8988T (cell line): ENCODE measurements at regions not wholly inside any gene's neighbourhood (a gene's known extent, or its start where the extent isn't known, plus 50 kb on each side); places are given as distances from the start of the nearest gene placed in this dataset.
"Not testable (repeated sequence)": the region's sequence is repeated elsewhere in the genome, so short reads cannot be mapped to it uniquely, and the experiment has no call there.

Experiments
- DNase-seq: peaks from one replicate; pipeline ENCODE4 v3.0.0; 2011

DNA sequence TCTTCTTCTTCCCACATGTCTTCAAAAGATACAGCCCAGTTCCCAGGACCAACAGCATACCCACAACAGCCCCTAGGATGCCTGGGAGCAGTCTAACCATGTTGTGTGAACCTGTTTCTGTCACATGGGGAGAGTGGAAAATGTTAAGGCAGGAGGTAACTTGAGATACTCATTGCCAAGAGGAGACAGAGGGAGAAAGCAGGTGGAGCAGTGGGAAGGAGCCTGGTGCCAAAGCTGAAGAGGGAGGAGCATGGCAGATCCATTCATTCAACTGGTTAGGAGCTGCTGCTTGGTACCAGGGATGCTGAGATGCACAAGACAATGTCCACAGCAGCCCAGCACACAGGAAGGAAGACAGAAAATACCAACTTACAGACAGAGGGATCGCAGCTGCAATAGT is 149.8 kb upstream of the ETV3 start:
- no peak for DNase-seq

GRCh38 chr1:157287462-157287861 is 149.3 kb upstream of the ETV3 start:
- DNase-seq: no peak

DNA sequence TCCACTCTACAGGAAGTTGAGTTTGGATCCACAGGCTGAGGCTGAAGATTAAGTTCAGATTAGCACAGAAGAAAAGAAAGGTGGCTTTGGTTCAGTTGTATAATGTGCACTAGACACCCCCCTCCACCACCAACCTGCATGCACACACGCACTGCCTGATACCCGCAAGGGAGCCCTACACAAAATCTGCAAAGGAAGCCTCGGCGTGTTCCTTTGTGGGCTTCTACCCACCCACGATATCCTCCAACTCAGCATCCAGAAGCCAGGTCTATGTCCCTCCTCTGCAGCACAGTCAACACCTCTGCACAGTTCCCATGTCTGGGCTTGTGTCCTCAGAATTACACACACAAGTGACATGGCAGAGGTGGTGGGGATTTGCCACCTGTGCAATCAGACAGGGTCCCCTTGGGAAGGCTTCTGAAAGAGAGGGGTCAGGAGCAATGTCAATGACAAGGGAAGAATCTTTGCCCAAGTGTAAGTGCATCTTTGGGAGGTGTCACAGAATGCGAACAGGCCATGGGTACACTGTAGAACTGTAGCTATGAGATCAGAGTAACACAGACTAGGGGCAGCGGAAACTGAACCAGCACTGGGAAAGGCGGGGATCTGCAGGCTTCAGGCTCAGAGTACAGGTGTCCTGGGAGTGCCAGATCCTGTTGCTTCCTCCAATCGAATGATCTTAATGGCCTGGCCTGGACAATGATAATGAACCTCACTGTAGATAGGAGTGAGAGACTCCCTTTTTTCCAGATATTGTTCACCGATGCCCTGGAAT is 148.6 kb upstream of the ETV3 start:
- no peak for DNase-seq

- DNase-seq: no peak
Observed at GRCh38 chr1:157286096-157286495, 147.9 kb upstream of the ETV3 start.

- DNase-seq: no peak
Observed at GRCh38 chr1:157284451-157284850, 146.3 kb upstream of the ETV3 start.

- no peak for DNase-seq
Observed at GRCh38 chr1:157279802-157280140, 141.6 kb upstream of the ETV3 start.

- no peak for DNase-seq
Observed at GRCh38 chr1:157279138-157279801, 141.1 kb upstream of the ETV3 start.

- no peak for DNase-seq
Observed at GRCh38 chr1:157278383-157279137, 140.4 kb upstream of the ETV3 start.

GRCh38 chr1:157277913-157278312 is 139.7 kb upstream of the ETV3 start:
- no peak for DNase-seq

GRCh38 chr1:157277281-157277680 is 139.1 kb upstream of the ETV3 start:
- DNase-seq: no peak

DNA sequence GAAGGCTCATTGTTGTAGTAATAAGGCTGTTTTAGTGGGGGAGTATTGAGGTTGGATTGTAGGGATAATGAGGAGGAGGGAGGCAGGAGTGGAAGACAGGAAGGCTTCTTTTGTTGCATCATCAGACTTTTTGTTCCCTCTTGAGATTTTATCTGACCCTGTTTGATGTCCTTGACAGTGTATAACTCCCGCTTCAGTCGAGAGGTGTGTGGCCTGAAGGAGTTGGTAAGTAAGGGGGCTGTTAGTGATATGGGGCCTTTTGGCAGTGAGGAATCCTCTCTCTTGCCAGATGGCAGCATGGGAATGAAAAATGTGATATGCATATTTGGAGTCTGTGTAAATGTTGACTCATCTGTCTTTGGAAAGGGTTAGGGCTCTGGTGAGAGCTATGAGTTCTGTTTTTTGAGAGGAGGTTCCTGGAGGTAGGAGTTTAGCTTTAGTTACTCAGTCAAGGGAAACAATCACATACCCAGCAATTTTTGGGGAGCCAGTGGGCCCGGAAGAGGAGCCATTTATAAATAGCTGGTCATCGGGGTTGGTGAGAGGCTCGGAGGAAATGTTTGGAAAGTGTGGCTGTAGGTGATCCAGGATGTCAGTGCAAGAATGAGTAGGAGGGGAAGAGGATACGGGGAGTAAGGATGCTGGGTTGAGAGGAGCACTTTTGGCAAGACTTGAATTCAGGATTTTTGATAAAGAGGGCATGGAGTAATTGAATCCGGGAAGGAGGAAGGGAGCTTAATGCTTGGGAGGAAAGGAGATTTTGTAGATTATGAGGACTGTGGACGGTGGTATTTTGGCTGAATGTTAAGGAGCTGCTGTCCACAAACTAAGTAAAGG is 136.7 kb upstream of the ETV3 start:
- DNase-seq: no peak

GRCh38 chr1:157272729-157273524 is 134.7 kb upstream of the ETV3 start:
- DNase-seq: no peak

DNA sequence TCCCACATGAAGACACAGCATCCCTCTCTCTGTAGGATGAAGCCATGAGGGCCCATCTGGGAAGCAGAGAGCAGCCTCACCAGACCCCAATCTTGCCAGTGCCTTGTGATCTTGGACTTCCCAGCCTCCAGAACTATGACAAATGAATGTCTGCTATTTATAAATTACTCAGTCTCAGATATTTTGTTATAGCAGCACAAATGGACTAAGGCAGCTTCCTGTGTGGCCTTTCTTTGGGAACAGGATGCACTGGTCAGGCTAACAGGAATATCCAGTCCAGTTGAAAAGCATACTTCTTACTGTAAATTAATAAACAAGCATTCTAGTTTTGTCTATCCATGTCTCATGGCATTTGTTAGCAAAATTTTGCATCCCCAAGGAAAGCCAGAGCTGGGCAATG is 134.1 kb upstream of the ETV3 start:
- no peak for DNase-seq

GRCh38 chr1:157270705-157271274 is 132.6 kb upstream of the ETV3 start:
- no peak for DNase-seq

GRCh38 chr1:157269656-157270375 is 131.6 kb upstream of the ETV3 start:
- no peak for DNase-seq

DNA sequence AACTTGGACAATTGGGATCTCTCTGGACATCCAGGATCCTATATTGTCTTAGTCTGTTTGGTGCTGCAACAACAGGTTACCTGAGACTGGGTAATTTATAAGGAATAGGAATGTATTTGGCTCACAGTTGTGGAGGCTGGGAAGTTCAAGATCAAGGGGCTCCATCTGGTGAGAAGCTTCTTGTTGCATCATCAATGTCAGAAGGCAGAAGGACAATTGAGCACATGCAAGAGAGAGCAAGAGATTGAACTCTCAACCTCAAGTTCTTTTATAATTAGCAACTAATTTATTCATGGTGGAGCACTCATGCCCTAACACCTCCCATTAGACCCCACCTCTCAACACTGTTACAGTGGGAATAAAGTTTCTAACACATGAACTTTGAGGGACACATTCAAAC is 124.7 kb upstream of the ETV3 start:
- no peak for DNase-seq

DNA sequence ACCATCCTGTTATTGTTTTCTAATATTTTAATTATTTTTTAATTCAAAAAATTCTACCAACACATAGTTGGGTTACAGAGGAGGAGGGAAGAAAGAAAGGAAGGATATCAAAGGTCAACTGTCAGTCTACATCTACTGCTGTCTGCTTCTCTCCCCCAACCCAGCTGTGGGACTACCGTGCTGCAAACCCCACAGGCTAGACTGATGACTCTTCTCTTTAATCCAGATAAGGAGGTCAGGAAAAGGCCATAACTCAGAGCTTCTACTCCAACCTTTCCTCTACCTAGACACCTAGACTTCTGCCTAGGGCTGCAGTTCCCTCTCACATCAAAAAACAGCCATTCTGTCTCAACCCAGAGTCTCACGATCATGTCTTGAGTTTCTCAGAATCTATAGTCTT is 124.2 kb upstream of the ETV3 start:
- DNase-seq: no peak

DNA sequence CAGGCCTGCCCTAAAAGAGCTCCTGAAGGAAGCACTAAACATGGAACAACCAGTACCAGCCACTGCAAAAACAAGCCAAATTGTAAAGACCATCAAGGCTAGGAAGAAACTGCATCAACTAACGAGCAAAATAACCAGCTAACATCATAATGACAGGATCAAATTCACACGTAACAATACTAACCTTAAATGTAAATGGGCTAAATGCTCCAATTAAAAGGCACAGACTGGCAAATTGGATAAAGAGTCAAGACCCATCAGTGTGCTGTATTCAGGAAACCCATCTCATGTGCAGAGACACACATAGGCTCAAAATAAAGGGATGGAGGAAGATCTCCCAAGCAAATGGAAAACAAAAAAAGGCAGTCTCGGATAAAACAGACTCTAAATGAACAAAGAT is 117.7 kb upstream of the ETV3 start:
- not testable (repeated sequence) for DNase-seq

DNA sequence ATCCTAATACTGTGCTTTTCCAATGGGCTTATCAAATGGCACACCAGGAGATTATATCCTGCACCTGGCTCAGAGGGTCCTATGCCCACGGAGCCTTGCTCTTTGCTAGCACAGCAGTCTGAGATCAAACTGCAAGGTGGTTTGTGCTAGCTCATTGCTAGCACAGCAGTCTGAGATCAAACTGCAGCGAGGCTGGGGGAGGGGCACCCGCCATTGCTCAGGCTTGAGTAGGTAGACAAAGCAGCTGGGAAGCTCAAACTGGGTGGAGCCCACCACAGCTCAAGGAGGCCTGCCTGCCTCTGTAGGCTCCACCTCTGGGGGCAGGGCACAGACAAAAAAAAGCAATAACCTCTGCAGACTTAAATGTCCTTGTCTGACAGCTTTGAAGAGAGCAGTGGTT is 116.0 kb upstream of the ETV3 start:
- not testable (repeated sequence) for DNase-seq

- no peak for DNase-seq
Observed at GRCh38 chr1:157252473-157252872, 114.3 kb upstream of the ETV3 start.

DNA sequence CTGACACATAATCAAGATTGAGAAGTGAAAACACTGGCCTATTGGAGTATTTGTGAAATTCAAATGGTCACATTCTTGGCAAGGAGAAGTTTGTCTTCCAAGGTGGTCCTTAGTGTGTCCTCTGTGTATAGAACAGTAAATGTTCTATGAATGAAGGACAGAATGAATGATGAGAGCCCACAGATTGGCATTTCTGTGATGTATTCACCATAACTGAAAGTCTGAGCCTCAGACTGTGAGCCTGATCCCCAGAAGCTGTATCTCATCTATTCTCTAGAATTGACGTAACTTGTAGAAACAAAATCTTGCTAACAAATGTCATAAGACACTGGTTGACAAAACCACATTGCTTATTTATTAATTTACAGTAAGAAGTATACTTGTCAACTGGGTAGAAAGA is 111.5 kb upstream of the ETV3 start:
- no peak for DNase-seq
